ENCODE measurements at regions not wholly inside any gene's neighbourhood (a gene's known extent, or its start where the extent isn't known, plus 50 kb on each side); places are given as distances from the start of the nearest gene placed in this dataset.

- TF ChIP-seq POLR2AphosphoS5 (IDR thresholded peaks at IDR 0.05; ENCODE audit: low read depth, low read length) (no peak), CTCF (IDR thresholded peaks at IDR 0.05 in 2 of 3, conservative IDR thresholded peaks at IDR 0.05 in 1 of 3; ENCODE audit: borderline replicate concordance in 1 of 3, insufficient read depth in 1 of 3, low read depth in 2 of 3, low read length in 2 of 3) (no peak), REST (IDR thresholded peaks at IDR 0.05; ENCODE audit: low read depth) (no peak), YY1 (IDR thresholded peaks at IDR 0.05; ENCODE audit: extremely low read depth, insufficient replicate concordance, low read depth, low read length) (no peak), ZNF274 (IDR thresholded peaks at IDR 0.05; ENCODE audit: low read depth, low read length) (no peak), EZH2 (IDR thresholded peaks at IDR 0.05) (no peak), SP1 (IDR thresholded peaks at IDR 0.05; ENCODE audit: low read depth) (no peak), POLR2A (IDR thresholded peaks at IDR 0.05; ENCODE audit: borderline replicate concordance, extremely low read depth, insufficient read depth, insufficient read length) (no peak), CEBPB (IDR thresholded peaks at IDR 0.05; ENCODE audit: low read depth) (no peak), MAX (IDR thresholded peaks at IDR 0.05) (no peak)
Measured at GRCh38 chr18:55084550-55084949, 125.3 kb upstream of the CCDC68 start.

All from HCT116 (cell line).